GM12892 (cell line): ENCODE measurements at regions not wholly inside any gene's neighbourhood (a gene's known extent, or its start where the extent isn't known, plus 50 kb on each side); places are given as distances from the start of the nearest gene placed in this dataset.

ENCODE experiments used
- POLR2A ChIP-seq: IDR thresholded peaks from 2 replicates; pipeline ENCODE4 v1.6.1; 2011; ENCODE audit warnings: low read depth, low read length, control low read depth
- POLR2AphosphoS5 ChIP-seq: IDR thresholded peaks from 2 replicates; pipeline ENCODE4 v1.6.1; 2011; ENCODE audit warnings: low read depth, low read length, control low read depth
- TAF1 ChIP-seq: IDR thresholded peaks from 2 replicates; pipeline ENCODE4 v1.6.1; 2011; ENCODE audit warnings: low read depth, mild to moderate bottlenecking, control low read depth, low read length, borderline replicate concordance

GRCh38 chr5:60163762-60164161, 270.2 kb upstream of the PDE4D start:
- TF ChIP-seq POLR2A (no peak), POLR2AphosphoS5 (no peak), TAF1 (no peak)
